IMR-90 (cell line): ENCODE measurements at regions not wholly inside any gene's neighbourhood (a gene's known extent, or its start where the extent isn't known, plus 50 kb on each side); places are given as distances from the start of the nearest gene placed in this dataset.

Experiments
- ATAC-seq: fragments of 200-7000 bp; cut with Tn5 transposase; 2 replicates; pipeline ENCODE4 v1.9.1; 2020; ENCODE audit warnings: low read depth, mild to moderate bottlenecking, moderate library complexity
- BruUV-seq: library from RNA; stranded (reverse); fragments of 400-500 nt; replicated peaks from 2 replicates; lab custom pipeline; 2021; lab: Mats Ljungman, UMichigan
- CTCF ChIA-PET: fragments of 300-600 bp; formaldehyde crosslinking; extraction: SDS; loops from one replicate; lab custom pipeline; 2021; ENCODE audit warnings: antibody characterized with exemption; lab: Yijun Ruan, JAX
- POLR2A ChIA-PET: fragments of 300-600 bp; sonication (Branson Sonifier 250); formaldehyde crosslinking; loops from one replicate; lab custom pipeline; 2022; ENCODE audit warnings: antibody characterized with exemption; ENCODE audit not compliant: unreplicated experiment; lab: Charles Lee
- DNase-seq: peaks from one replicate; pipeline ENCODE4 v3.0.0; 2013
- H2AFZ ChIP-seq: replicated peaks from 2 replicates; pipeline ENCODE3; 2013; ENCODE audit warnings: low read length, mild to moderate bottlenecking; ENCODE audit not compliant: poor library complexity
- H2AK5ac ChIP-seq: 2 replicates; pipeline ENCODE4 v1.6.1; 2013; ENCODE audit warnings: low read depth, low read length, inconsistent platforms
- H2AK9ac ChIP-seq: replicated peaks from 2 replicates; pipeline ENCODE3; 2013; ENCODE audit warnings: mild to moderate bottlenecking, low read depth, low read length, moderate library complexity; ENCODE audit not compliant: poor library complexity
- H2BK120ac ChIP-seq: 2 replicates; pipeline ENCODE4 v1.6.1; 2013; ENCODE audit warnings: low read depth, low read length, inconsistent platforms
- H2BK15ac ChIP-seq: 3 replicates; pipeline ENCODE4 v1.6.1; 2013; ENCODE audit warnings: low read depth, low read length, inconsistent platforms
- H2BK20ac ChIP-seq: 2 replicates; pipeline ENCODE4 v1.6.1; 2013; ENCODE audit warnings: low read depth, mild to moderate bottlenecking, inconsistent platforms, low read length, moderate library complexity
- H2BK5ac ChIP-seq: 2 replicates; pipeline ENCODE4 v1.6.1; 2013; ENCODE audit warnings: mild to moderate bottlenecking, low read depth, low read length, inconsistent platforms; ENCODE audit not compliant: poor library complexity, severe bottlenecking
- H3K14ac ChIP-seq: replicated peaks from 2 replicates; pipeline ENCODE4 v1.6.1; 2013; ENCODE audit warnings: low read depth, low read length, inconsistent platforms
- H3K18ac ChIP-seq: 2 replicates; pipeline ENCODE4 v1.6.1; 2013; ENCODE audit warnings: low read depth, low read length, control low read depth
- H3K23ac ChIP-seq: 2 replicates; pipeline ENCODE4 v1.6.1; 2013; ENCODE audit warnings: low read depth, low read length, inconsistent platforms
- H3K27ac ChIP-seq: 2 replicates; pipeline ENCODE4 v1.5.1; 2013; ENCODE audit warnings: mild to moderate bottlenecking, control low read depth, low read length; ENCODE audit not compliant: insufficient read depth
- H3K27me3 ChIP-seq: 2 replicates; pipeline ENCODE4 v1.6.1; 2013; ENCODE audit warnings: low read length; ENCODE audit not compliant: control insufficient read depth, insufficient read depth
- H3K36me3 ChIP-seq: 2 replicates; pipeline ENCODE4 v1.6.1; 2013; ENCODE audit warnings: low read length, mixed read lengths; ENCODE audit not compliant: control insufficient read depth, insufficient read depth
- H3K4ac ChIP-seq: 2 replicates; pipeline ENCODE4 v1.6.1; 2013; ENCODE audit warnings: low read depth, low read length, inconsistent platforms
- H3K4me1 ChIP-seq: 2 replicates; pipeline ENCODE4 v1.6.1; 2013; ENCODE audit warnings: low read length, mixed read lengths; ENCODE audit not compliant: control insufficient read depth, insufficient read depth
- H3K4me2 ChIP-seq: 2 replicates; pipeline ENCODE4 v1.6.1; 2013; ENCODE audit warnings: low read depth, mild to moderate bottlenecking, control low read depth, low read length, moderate library complexity
- H3K4me3 ChIP-seq: 2 replicates; pipeline ENCODE4 v1.5.1; 2013; ENCODE audit warnings: low read depth, mild to moderate bottlenecking, control low read depth, low read length, moderate library complexity; ENCODE audit not compliant: insufficient read depth
- H3K56ac ChIP-seq: 2 replicates; pipeline ENCODE4 v1.6.1; 2013; ENCODE audit warnings: low read length, inconsistent platforms; ENCODE audit not compliant: insufficient read depth; ENCODE audit errors: extremely low read depth
- H3K79me1 ChIP-seq, 2 experiments: 2 replicates each; pipeline ENCODE4 v1.6.1; 2013; ENCODE audit warnings: low read length in 2 of 2, inconsistent platforms in 1 of 2, low read depth in 1 of 2
- H3K9ac ChIP-seq: 2 replicates; pipeline ENCODE4 v1.6.1; 2013; ENCODE audit warnings: low read depth, low read length, control low read depth
- H3K9me1 ChIP-seq: 2 replicates; pipeline ENCODE4 v1.6.1; 2013; ENCODE audit warnings: low read length, inconsistent platforms; ENCODE audit not compliant: insufficient read depth
- H3K9me3 ChIP-seq: 2 replicates; pipeline ENCODE4 v1.6.1; 2013; ENCODE audit warnings: low read length; ENCODE audit not compliant: control insufficient read depth, insufficient read depth
- H4K20me1 ChIP-seq: 2 replicates; pipeline ENCODE4 v1.6.1; 2013; ENCODE audit warnings: low read length, inconsistent platforms; ENCODE audit not compliant: insufficient read depth
- H4K5ac ChIP-seq: 2 replicates; pipeline ENCODE4 v1.6.1; 2013; ENCODE audit warnings: mild to moderate bottlenecking, low read depth, low read length, control low read depth
- H4K8ac ChIP-seq, 2 experiments: 2 replicates each; pipeline ENCODE4 v1.6.1; 2013; ENCODE audit warnings: low read depth in 2 of 2, low read length in 2 of 2, control low read depth in 1 of 2, inconsistent platforms in 1 of 2
- H4K91ac ChIP-seq: 2 replicates; pipeline ENCODE4 v1.6.1; 2013; ENCODE audit warnings: low read depth, low read length, inconsistent platforms; ENCODE audit not compliant: insufficient read depth
- BHLHE40 ChIP-seq: fragments of 150-350 bp; IDR thresholded peaks from 2 replicates; pipeline ENCODE4 v1.6.1; 2016; ENCODE audit warnings: mild to moderate bottlenecking, low read depth, low read length
- CEBPB ChIP-seq: IDR thresholded peaks from 2 replicates; pipeline ENCODE4 v1.6.1; 2012; ENCODE audit warnings: low read depth, low read length, improper control_type of control experiment
- CHD1 ChIP-seq: IDR thresholded peaks from 2 replicates; pipeline ENCODE4 v1.6.1; 2012; ENCODE audit warnings: low read depth, low read length, improper control_type of control experiment
- FOS ChIP-seq: fragments of 150-350 bp; IDR thresholded peaks from 2 replicates; pipeline ENCODE4 v1.6.1; 2016; ENCODE audit warnings: low read depth, low read length
- MAFK ChIP-seq: IDR thresholded peaks from 2 replicates; pipeline ENCODE4 v1.6.1; 2012; ENCODE audit warnings: low read depth, low read length, improper control_type of control experiment
- MAZ ChIP-seq: IDR thresholded peaks from 2 replicates; pipeline ENCODE4 v1.6.1; 2012; ENCODE audit warnings: low read depth, mild to moderate bottlenecking, low read length, improper control_type of control experiment, moderate library complexity, borderline replicate concordance
- MXI1 ChIP-seq: IDR thresholded peaks from 2 replicates; pipeline ENCODE4 v1.6.1; 2012; ENCODE audit warnings: low read depth, mild to moderate bottlenecking, low read length, moderate library complexity, borderline replicate concordance
- NFE2L2 ChIP-seq: fragments of 150-350 bp; IDR thresholded peaks from 2 replicates; pipeline ENCODE4 v1.6.1; 2016; ENCODE audit warnings: low read depth, mild to moderate bottlenecking, low read length
- POLR2A ChIP-seq: IDR thresholded peaks from 2 replicates; pipeline ENCODE4 v1.6.1; 2012; ENCODE audit warnings: mild to moderate bottlenecking, low read depth, low read length
- RAD21 ChIP-seq: IDR thresholded peaks from 2 replicates; pipeline ENCODE4 v1.6.1; 2012; ENCODE audit warnings: low read length, improper control_type of control experiment
- RCOR1 ChIP-seq: IDR thresholded peaks from 2 replicates; pipeline ENCODE4 v1.6.1; 2012; ENCODE audit warnings: mild to moderate bottlenecking, low read length, improper control_type of control experiment; ENCODE audit not compliant: insufficient replicate concordance
- RFX5 ChIP-seq: IDR thresholded peaks from 2 replicates; pipeline ENCODE4 v1.8.0; 2012; ENCODE audit warnings: low read depth, mild to moderate bottlenecking, low read length, moderate library complexity
- SMC3 ChIP-seq: fragments of 150-350 bp; IDR thresholded peaks from 2 replicates; pipeline ENCODE4 v1.6.1; 2016; ENCODE audit warnings: low read depth, mild to moderate bottlenecking, antibody characterized with exemption, low read length, moderate library complexity
- WGBS, 2 experiments: methylation state at CpG; one replicate each; pipeline versions ENCODE4 v1.1.5 to v1.1.7; 2013; ENCODE audit warnings: missing lambda C conversion rate in 2 of 2; ENCODE audit not compliant: insufficient read length in 1 of 2; ENCODE audit errors: extremely low coverage in 2 of 2; 5-methylcytosine and 5-hydroxymethylcytosine counted together
- dilution Hi-C: fragments of 300-500 bp; cut with HindIII; formaldehyde crosslinking; loops from one replicate; pipeline ENCODE4 v1.14.3; 2018; ENCODE audit warnings: low sequenced_read_pairs; ENCODE audit not compliant: unreplicated experiment
- in situ Hi-C: fragments of 300-500 bp; cut with MboI; formaldehyde crosslinking; loops from 3 replicates; pipeline ENCODE4 v1.14.3; 2019; ENCODE audit warnings: low sequenced_read_pairs, inconsistent platforms, mixed read lengths
- intact Hi-C: fragments of 100-400 bp; cut with micrococcal nuclease; formaldehyde crosslinking; loops from 2 replicates; pipeline ENCODE4 v1.10.0; 2022
- TF ChIP-seq, protein P1 (sequence below): conservative IDR thresholded peaks from 2 replicates; pipeline ENCODE4 v1.5.1; 2012; ENCODE audit warnings: mild to moderate bottlenecking, low read depth, low read length, improper control_type of control experiment
- TF ChIP-seq, protein P2 (sequence below): fragments of 150-350 bp; IDR thresholded peaks from 2 replicates; pipeline ENCODE4 v1.6.1; 2017; ENCODE audit warnings: mild to moderate bottlenecking, antibody characterized with exemption, low read length, low read depth
- TF ChIP-seq, protein P3 (sequence below): fragments of 150-350 bp; IDR thresholded peaks from 2 replicates; pipeline ENCODE4 v1.6.1; 2016; ENCODE audit warnings: low read depth, mild to moderate bottlenecking, low read length, moderate library complexity, borderline replicate concordance

DNA sequence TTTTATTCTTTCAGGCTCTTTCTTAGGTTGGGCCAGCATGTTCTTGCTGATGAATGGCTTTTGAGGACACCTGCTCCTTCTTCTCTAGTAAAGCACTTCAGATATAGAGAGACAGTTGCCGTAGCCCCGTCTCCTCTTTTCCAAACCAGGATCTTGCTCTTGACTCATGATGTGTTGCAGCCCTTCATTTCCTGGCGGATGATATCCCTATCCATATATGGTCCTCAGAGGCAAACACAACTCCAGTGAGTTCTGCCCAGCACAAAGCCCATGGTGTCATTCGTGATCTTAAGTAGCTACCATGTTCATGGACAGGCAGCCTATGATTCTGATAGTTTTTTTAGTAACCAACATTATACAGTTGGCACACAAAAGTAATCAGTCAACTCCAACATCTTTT, 59.8 kb upstream of the ACSL1 start:
- Histone ChIP-seq H3K36me3 (no peaks in the 10 kb centered on the region), H3K9ac (no peak overlapping the region), H2AK5ac (no peak overlapping the region), H2AK9ac (no peak overlapping the region), H3K4me3 (no peak overlapping the region), H3K4me2 (no peak overlapping the region), H3K79me1 (no peaks in the 10 kb centered on the region), H2BK20ac (no peak overlapping the region), H4K5ac (no peak overlapping the region), H3K4me1 (no peaks in the 10 kb centered on the region), H4K8ac (no peak overlapping the region), H4K91ac (no peak overlapping the region), H3K23ac (no peak overlapping the region), H3K9me3 (no peaks in the 10 kb centered on the region), H2AFZ (no peak overlapping the region), H2BK120ac (no peak overlapping the region), H3K56ac (no peak overlapping the region), H3K18ac (no peak overlapping the region), H3K14ac (no peak overlapping the region), H3K27me3 (peaks cover 6% of the 10 kb centered on the region; the same call in 1 of the 2 replicates), H3K4ac (no peak overlapping the region), H2BK5ac (no peak overlapping the region), H3K27ac (no peak overlapping the region), H2BK15ac (no peak overlapping the region), H4K20me1 (no peaks in the 10 kb centered on the region), H3K9me1 (no peaks in the 10 kb centered on the region)
- DNase-seq (no peak), ATAC-seq (no peak)
- POLR2A ChIA-PET, result no interaction called here
- dilution Hi-C loops (no loop called here), in situ Hi-C loops (no loop called here), intact Hi-C loops (no loop called here)
- 80% methylated on average over 1 of the region's 4 CpGs; no CpG with 5 or more reads in 1 of the 2 experiments for WGBS, 2 experiments
- BruUV-seq, result no TSS peak
- TF ChIP-seq NFE2L2, result no peak
- no peak for TF ChIP-seq MAZ
- no peak for TF ChIP-seq POLR2A
- no peak for TF ChIP-seq RAD21
- TF ChIP-seq BHLHE40, result no peak
- no peak for TF ChIP-seq SMC3
- no peak for TF ChIP-seq RCOR1
- no peak for TF ChIP-seq MAFK
- TF ChIP-seq, protein P1, sequence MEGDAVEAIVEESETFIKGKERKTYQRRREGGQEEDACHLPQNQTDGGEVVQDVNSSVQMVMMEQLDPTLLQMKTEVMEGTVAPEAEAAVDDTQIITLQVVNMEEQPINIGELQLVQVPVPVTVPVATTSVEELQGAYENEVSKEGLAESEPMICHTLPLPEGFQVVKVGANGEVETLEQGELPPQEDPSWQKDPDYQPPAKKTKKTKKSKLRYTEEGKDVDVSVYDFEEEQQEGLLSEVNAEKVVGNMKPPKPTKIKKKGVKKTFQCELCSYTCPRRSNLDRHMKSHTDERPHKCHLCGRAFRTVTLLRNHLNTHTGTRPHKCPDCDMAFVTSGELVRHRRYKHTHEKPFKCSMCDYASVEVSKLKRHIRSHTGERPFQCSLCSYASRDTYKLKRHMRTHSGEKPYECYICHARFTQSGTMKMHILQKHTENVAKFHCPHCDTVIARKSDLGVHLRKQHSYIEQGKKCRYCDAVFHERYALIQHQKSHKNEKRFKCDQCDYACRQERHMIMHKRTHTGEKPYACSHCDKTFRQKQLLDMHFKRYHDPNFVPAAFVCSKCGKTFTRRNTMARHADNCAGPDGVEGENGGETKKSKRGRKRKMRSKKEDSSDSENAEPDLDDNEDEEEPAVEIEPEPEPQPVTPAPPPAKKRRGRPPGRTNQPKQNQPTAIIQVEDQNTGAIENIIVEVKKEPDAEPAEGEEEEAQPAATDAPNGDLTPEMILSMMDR, result no peak
- no peak for TF ChIP-seq FOS
- TF ChIP-seq CEBPB, result no peak
- TF ChIP-seq MXI1, result no peak
- TF ChIP-seq, protein P2, sequence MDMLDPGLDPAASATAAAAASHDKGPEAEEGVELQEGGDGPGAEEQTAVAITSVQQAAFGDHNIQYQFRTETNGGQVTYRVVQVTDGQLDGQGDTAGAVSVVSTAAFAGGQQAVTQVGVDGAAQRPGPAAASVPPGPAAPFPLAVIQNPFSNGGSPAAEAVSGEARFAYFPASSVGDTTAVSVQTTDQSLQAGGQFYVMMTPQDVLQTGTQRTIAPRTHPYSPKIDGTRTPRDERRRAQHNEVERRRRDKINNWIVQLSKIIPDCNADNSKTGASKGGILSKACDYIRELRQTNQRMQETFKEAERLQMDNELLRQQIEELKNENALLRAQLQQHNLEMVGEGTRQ, result no peak
- no peak for TF ChIP-seq CHD1
- TF ChIP-seq, protein P3, sequence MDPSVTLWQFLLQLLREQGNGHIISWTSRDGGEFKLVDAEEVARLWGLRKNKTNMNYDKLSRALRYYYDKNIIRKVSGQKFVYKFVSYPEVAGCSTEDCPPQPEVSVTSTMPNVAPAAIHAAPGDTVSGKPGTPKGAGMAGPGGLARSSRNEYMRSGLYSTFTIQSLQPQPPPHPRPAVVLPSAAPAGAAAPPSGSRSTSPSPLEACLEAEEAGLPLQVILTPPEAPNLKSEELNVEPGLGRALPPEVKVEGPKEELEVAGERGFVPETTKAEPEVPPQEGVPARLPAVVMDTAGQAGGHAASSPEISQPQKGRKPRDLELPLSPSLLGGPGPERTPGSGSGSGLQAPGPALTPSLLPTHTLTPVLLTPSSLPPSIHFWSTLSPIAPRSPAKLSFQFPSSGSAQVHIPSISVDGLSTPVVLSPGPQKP, result no peak
- TF ChIP-seq RFX5, result no peak
- CTCF ChIA-PET, result no interaction called here
